ENCODE measurements at regions not wholly inside any gene's neighbourhood (a gene's known extent, or its start where the extent isn't known, plus 50 kb on each side); places are given as distances from the start of the nearest gene placed in this dataset.

DNA sequence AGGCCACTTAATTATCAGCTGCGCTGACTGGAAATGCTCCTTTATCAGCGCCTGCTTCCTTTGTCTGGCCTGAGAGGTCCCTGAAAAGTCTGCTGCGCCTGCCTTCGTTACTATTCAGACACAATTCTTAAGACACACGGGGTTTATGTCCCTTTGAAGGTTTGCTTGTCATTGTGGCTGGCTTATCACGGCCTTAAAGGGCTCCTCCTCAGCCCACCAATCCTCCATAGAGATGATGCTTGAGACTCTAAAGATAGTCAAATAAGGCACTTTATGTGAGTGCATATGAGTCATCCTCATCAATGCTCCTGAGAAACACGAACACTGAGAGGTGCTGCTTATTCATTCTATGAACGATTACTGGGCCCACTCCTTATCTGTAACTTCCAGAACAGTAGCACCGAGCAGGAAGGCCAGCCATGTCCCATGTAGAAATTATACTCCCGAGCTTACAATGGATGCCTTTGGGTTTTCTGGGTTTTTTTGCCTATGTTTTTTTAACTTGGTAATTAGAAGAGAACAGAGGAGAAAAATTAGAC, 1268.2 kb upstream of the TMEM132C start:
- CTCF ChIA-PET = no interaction called here
- 60% methylated on average over 8 of the region's 10 CpGs for WGBS (ENCODE audit: insufficient coverage)
- POLR2A ChIA-PET = no interaction called here

DNA sequence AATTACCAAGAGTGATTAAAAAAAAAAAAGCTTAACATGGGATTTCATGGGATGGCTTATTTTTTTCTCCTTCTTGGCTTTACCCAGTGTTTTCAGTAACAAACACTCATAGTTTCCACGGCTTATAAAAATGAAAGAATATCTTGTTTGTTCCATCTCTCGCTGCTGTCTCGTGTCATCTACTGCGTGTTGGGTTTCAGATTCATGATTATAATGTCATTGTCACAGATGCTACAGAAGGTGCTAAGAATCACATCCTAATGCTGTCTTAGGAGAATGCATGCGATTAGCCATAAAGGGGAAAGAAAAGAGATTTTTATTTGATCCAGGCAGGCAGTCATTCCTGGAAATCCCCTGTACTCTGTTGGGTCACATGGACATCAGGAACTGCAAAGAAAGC, 1267.6 kb upstream of the TMEM132C start:
- H3K9me3 ChIP-seq (ENCODE audit: control extremely low read depth in 1 of 3, control insufficient read depth in 2 of 3, insufficient read depth in 1 of 3, low read length in 2 of 3) = peaks cover 0 to 3% (median 0%) of the 10 kb centered on the region in 3 donors
- ChIA-PET POLR2A (no interaction called here), CTCF (no interaction called here)
- no peak overlapping the region for H3K4me2 ChIP-seq (replicated peaks; ENCODE audit: low read depth, low read length, poor library complexity, severe bottlenecking)
- H3K4me1 Mint-ChIP-seq = no peaks in the 10 kb centered on the region
- no peak overlapping the region for H3K9ac ChIP-seq (ENCODE audit: low read length)
- no peaks in the 10 kb centered on the region for H3K36me3 ChIP-seq (replicated peaks in 1 of 2; ENCODE audit: control extremely low read depth in 1 of 2, control insufficient read depth in 1 of 2, extremely low read depth in 1 of 2, insufficient read depth in 2 of 2, low read length in 1 of 2)
- no peak overlapping the region for H2AFZ ChIP-seq (ENCODE audit: insufficient read depth, low read depth, low read length, poor library complexity, severe bottlenecking)
- no peak for ATAC-seq (ENCODE audit: low read depth)
- 100% methylated on average over 3 of the region's 5 CpGs for WGBS (ENCODE audit: insufficient coverage)
- H3K27me3 Mint-ChIP-seq = no peaks in the 10 kb centered on the region
- no peak overlapping the region for H3K4me3 ChIP-seq (ENCODE audit: control extremely low read depth in 1 of 5, extremely low read depth in 1 of 5, insufficient read depth in 1 of 5, low read depth in 2 of 5, low read length in 4 of 5)
- DNase-seq = no peak
- no peaks in the 10 kb centered on the region for H4K20me1 ChIP-seq (ENCODE audit: control insufficient read depth, insufficient read depth, low read length, poor library complexity, severe bottlenecking)
- no peak overlapping the region for H3K4me3 Mint-ChIP-seq
- no peaks in the 10 kb centered on the region for H3K4me1 ChIP-seq (ENCODE audit: control insufficient read depth in 2 of 2, insufficient read depth in 2 of 2, low read length in 2 of 2)
- no peaks in the 10 kb centered on the region for H3K27me3 ChIP-seq (replicated peaks in 1 of 4; ENCODE audit: control extremely low read depth in 1 of 4, control insufficient read depth in 3 of 4, insufficient read depth in 4 of 4, low read length in 3 of 4)
- H3K79me2 ChIP-seq (ENCODE audit: control insufficient read depth, insufficient read depth, low read length) = no peaks in the 10 kb centered on the region
- no peak for TF ChIP-seq CTCF (IDR thresholded peaks at IDR 0.05)
- TF ChIP-seq EZH2 (IDR thresholded peaks at IDR 0.05; ENCODE audit: borderline replicate concordance, insufficient read depth, low read depth, low read length, poor library complexity, severe bottlenecking) = no peak
- intact Hi-C loops (cut with micrococcal nuclease) = no loop called here
- no peaks in the 10 kb centered on the region for H3K9me3 Mint-ChIP-seq (ENCODE audit: insufficient read depth)
- H3K27ac ChIP-seq (ENCODE audit: low read length in 2 of 2) = no peak overlapping the region
- H3K27ac Mint-ChIP-seq = no peak overlapping the region

More for the DNA sequence above, 1268.2 kb upstream of the TMEM132C start:
- Histone ChIP-seq H4K20me1 (ENCODE audit: control insufficient read depth, insufficient read depth, low read length, poor library complexity, severe bottlenecking) (no peaks in the 10 kb centered on the region), H3K4me3 (ENCODE audit: control extremely low read depth in 1 of 5, extremely low read depth in 1 of 5, insufficient read depth in 1 of 5, low read depth in 2 of 5, low read length in 4 of 5) (no peak overlapping the region), H3K36me3 (replicated peaks in 1 of 2; ENCODE audit: control extremely low read depth in 1 of 2, control insufficient read depth in 1 of 2, extremely low read depth in 1 of 2, insufficient read depth in 2 of 2, low read length in 1 of 2) (no peaks in the 10 kb centered on the region), H2AFZ (ENCODE audit: insufficient read depth, low read depth, low read length, poor library complexity, severe bottlenecking) (no peak overlapping the region), H3K79me2 (ENCODE audit: control insufficient read depth, insufficient read depth, low read length) (no peaks in the 10 kb centered on the region), H3K4me1 (ENCODE audit: control insufficient read depth in 2 of 2, insufficient read depth in 2 of 2, low read length in 2 of 2) (no peaks in the 10 kb centered on the region), H3K27me3 (replicated peaks in 1 of 4; ENCODE audit: control extremely low read depth in 1 of 4, control insufficient read depth in 3 of 4, insufficient read depth in 4 of 4, low read length in 3 of 4) (no peaks in the 10 kb centered on the region), H3K9me3 (ENCODE audit: control extremely low read depth in 1 of 3, control insufficient read depth in 2 of 3, insufficient read depth in 1 of 3, low read length in 2 of 3) (peaks cover 0 to 4% (median 0%) of the 10 kb centered on the region in 3 donors), H3K9ac (ENCODE audit: low read length) (no peak overlapping the region), H3K4me2 (replicated peaks; ENCODE audit: low read depth, low read length, poor library complexity, severe bottlenecking) (no peak overlapping the region), H3K27ac (ENCODE audit: low read length in 2 of 2) (no peak overlapping the region)
- TF ChIP-seq EZH2 (IDR thresholded peaks at IDR 0.05; ENCODE audit: borderline replicate concordance, insufficient read depth, low read depth, low read length, poor library complexity, severe bottlenecking) (no peak), CTCF (IDR thresholded peaks at IDR 0.05) (no peak)
- no peaks in the 10 kb centered on the region for H3K27me3 Mint-ChIP-seq
- ATAC-seq (ENCODE audit: low read depth) (no peak), DNase-seq (no peak)
- no peaks in the 10 kb centered on the region for H3K4me1 Mint-ChIP-seq
- H3K27ac Mint-ChIP-seq = no peak overlapping the region
- no peaks in the 10 kb centered on the region for H3K9me3 Mint-ChIP-seq (ENCODE audit: insufficient read depth)
- intact Hi-C loops (cut with micrococcal nuclease) = no loop called here
- H3K4me3 Mint-ChIP-seq = no peak overlapping the region

All from B cell (primary cell).